DND-41 (cell line): ENCODE measurements at regions not wholly inside any gene's neighbourhood (a gene's known extent, or its start where the extent isn't known, plus 50 kb on each side); places are given as distances from the start of the nearest gene placed in this dataset.

Experiments
- ATAC-seq: fragments of 200-7000 bp; cut with Tn5 transposase; 3 replicates; pipeline ENCODE4 v1.9.1; 2021; ENCODE audit warnings: low read depth; ENCODE audit not compliant: insufficient read depth
- DNase-seq: peaks from one replicate; pipeline ENCODE4 v3.0.0-alpha.2; 2020
- H2AFZ ChIP-seq: 2 replicates; pipeline ENCODE4 v1.6.0; 2012; ENCODE audit warnings: low read depth, low read length
- H3K27ac ChIP-seq: 2 replicates; pipeline ENCODE4 v1.5.1; 2012; ENCODE audit warnings: low read length, inconsistent platforms
- H3K27me3 ChIP-seq: fragments of 200-600 bp; sonication (generic); 2 replicates; pipeline ENCODE4 v1.6.0; 2012; ENCODE audit warnings: low read length, mild to moderate bottlenecking, inconsistent platforms; ENCODE audit not compliant: insufficient read depth, poor library complexity
- H3K36me3 ChIP-seq: 2 replicates; pipeline ENCODE4 v1.5.1; 2012; ENCODE audit warnings: low read length, inconsistent platforms; ENCODE audit not compliant: insufficient read depth
- H3K4me1 ChIP-seq: 2 replicates; pipeline ENCODE4 v1.5.1; 2012; ENCODE audit warnings: mild to moderate bottlenecking, low read length; ENCODE audit not compliant: insufficient read depth
- H3K4me2 ChIP-seq: 2 replicates; pipeline ENCODE4 v1.6.0; 2012; ENCODE audit warnings: mild to moderate bottlenecking, moderate library complexity, low read length, inconsistent platforms; ENCODE audit not compliant: insufficient read depth
- H3K4me3 ChIP-seq, 2 experiments: fragments of 200-600 bp in 1 of 2; shearing (Covaris generic) in 1 of 2; 2 replicates each; pipeline ENCODE4 v1.5.1; 2012 to 2016; ENCODE audit warnings: inconsistent platforms in 2 of 2, low read length in 2 of 2, mild to moderate bottlenecking in 2 of 2, low read depth in 1 of 2, moderate library complexity in 1 of 2
- H3K79me2 ChIP-seq: 2 replicates; pipeline ENCODE4 v1.6.0; 2012; ENCODE audit warnings: low read length, inconsistent platforms; ENCODE audit not compliant: insufficient read depth
- H3K9ac ChIP-seq: 2 replicates; pipeline ENCODE4 v1.6.0; 2012; ENCODE audit warnings: low read depth, mild to moderate bottlenecking, inconsistent platforms, low read length, moderate library complexity
- H3K9me3 ChIP-seq: 2 replicates; pipeline ENCODE4 v1.5.1; 2012; ENCODE audit warnings: low read length, moderate library complexity, mild to moderate bottlenecking, inconsistent platforms; ENCODE audit not compliant: insufficient read depth, severe bottlenecking
- H4K20me1 ChIP-seq: 2 replicates; pipeline ENCODE4 v1.6.0; 2012; ENCODE audit warnings: low read length; ENCODE audit not compliant: insufficient read depth
- EZH2 ChIP-seq: IDR thresholded peaks from 3 replicates; pipeline ENCODE4 v1.6.1; 2012; ENCODE audit warnings: borderline replicate concordance, low read depth, mild to moderate bottlenecking, moderate library complexity, low read length, inconsistent platforms; ENCODE audit not compliant: severe bottlenecking
- TF ChIP-seq, protein P1 (sequence below): IDR thresholded peaks from 2 replicates; pipeline ENCODE4 v1.5.1; 2012; ENCODE audit warnings: borderline replicate concordance, low read length, moderate library complexity, mild to moderate bottlenecking; ENCODE audit not compliant: poor library complexity, severe bottlenecking; ENCODE audit errors: extremely low read depth

DNA sequence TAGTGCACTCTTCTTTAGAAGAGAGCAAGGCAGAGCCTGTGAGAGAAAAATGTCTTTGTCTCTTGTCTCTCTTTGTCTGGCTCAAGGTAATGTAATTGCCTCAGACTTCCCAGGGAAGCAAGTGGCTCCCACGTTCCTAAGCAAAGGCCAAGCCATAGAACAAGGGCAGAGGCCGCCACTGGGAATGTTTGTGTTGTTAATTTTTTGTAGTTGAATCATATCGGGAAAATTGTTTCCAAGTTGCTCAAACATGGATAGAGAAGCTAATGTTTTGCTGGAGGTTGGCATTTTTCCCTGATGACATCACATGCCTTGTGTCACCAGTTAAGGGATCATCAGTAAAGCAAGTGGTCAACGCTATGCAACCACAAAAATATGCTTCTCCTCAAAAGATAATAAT lies 211.5 kb upstream of the FOXA2 start:
- no peak overlapping the region for H3K4me2 ChIP-seq

DNA sequence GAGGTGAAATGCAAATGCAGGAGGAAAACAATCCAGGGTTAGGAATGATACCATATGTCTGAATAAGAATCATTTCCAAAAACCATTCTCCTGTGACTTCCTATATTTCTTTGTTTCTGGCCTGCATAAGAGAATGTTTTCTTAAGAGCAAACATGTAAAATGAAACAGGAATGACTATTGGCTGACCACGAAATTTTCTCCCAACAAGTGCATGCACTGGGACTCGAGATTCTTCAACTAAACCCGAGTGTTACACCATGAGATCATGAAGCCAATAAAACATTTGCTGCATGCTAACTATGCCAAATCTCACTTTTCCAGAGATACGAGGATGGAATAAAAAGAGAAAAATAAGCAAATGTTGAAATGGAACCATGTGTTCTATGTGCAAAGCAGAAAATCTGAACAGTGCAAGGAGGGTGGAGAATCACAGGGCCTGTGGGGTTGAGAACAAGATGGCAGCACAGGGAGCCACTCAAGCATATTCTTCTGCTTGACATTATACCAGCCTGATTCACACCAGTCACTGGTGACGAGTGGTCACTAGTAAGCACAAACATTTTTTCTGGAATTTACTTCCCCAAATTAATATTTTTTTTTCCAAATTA lies 212.2 kb upstream of the FOXA2 start:
- H3K4me2 ChIP-seq, result no peak overlapping the region
- no peaks in the 10 kb centered on the region for H3K4me1 ChIP-seq
- no peak for DNase-seq
- no peaks in the 10 kb centered on the region for H3K36me3 ChIP-seq
- no peaks in the 10 kb centered on the region for H3K9me3 ChIP-seq
- H3K4me3 ChIP-seq, result no peak overlapping the region
- no peaks in the 10 kb centered on the region for H3K79me2 ChIP-seq
- no peak overlapping the region for H2AFZ ChIP-seq
- no peaks in the 10 kb centered on the region for H4K20me1 ChIP-seq
- H3K27ac ChIP-seq, result no peak overlapping the region
- TF ChIP-seq, protein P1, sequence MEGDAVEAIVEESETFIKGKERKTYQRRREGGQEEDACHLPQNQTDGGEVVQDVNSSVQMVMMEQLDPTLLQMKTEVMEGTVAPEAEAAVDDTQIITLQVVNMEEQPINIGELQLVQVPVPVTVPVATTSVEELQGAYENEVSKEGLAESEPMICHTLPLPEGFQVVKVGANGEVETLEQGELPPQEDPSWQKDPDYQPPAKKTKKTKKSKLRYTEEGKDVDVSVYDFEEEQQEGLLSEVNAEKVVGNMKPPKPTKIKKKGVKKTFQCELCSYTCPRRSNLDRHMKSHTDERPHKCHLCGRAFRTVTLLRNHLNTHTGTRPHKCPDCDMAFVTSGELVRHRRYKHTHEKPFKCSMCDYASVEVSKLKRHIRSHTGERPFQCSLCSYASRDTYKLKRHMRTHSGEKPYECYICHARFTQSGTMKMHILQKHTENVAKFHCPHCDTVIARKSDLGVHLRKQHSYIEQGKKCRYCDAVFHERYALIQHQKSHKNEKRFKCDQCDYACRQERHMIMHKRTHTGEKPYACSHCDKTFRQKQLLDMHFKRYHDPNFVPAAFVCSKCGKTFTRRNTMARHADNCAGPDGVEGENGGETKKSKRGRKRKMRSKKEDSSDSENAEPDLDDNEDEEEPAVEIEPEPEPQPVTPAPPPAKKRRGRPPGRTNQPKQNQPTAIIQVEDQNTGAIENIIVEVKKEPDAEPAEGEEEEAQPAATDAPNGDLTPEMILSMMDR, result no peak
- no peak for TF ChIP-seq EZH2
- no peak for ATAC-seq
- H3K27me3 ChIP-seq, result no peaks in the 10 kb centered on the region
- H3K9ac ChIP-seq, result no peak overlapping the region

More for the DNA sequence above, 211.5 kb upstream of the FOXA2 start:
- no peak overlapping the region for H2AFZ ChIP-seq
- no peaks in the 10 kb centered on the region for H3K4me1 ChIP-seq
- TF ChIP-seq EZH2, result no peak
- TF ChIP-seq, protein P1, result no peak
- no peaks in the 10 kb centered on the region for H3K27me3 ChIP-seq
- no peak overlapping the region for H3K4me3 ChIP-seq
- no peak overlapping the region for H3K9ac ChIP-seq
- H3K27ac ChIP-seq, result no peak overlapping the region
- DNase-seq (no peak), ATAC-seq (no peak)
- H3K79me2 ChIP-seq, result no peaks in the 10 kb centered on the region
- no peaks in the 10 kb centered on the region for H4K20me1 ChIP-seq
- H3K36me3 ChIP-seq, result no peaks in the 10 kb centered on the region
- no peaks in the 10 kb centered on the region for H3K9me3 ChIP-seq

DNA sequence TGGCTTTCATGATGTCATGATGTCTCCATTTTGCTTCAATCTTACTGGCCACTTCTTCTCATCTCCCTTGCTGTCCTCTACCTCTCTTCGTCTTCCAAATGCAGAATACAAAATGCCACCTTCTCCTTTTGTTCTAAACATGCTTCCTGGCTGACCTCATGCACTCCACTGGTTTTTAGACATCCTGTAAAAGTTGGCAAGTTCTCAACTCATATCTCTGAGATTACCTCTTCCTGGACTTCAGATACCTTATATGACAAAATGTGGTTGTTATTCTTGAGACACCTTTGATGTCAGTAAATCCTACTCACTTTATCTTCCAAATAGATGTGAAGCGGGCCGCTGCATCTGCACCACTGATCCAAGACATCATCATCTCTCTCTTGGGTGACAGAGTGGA lies 212.7 kb upstream of the FOXA2 start:
- no peak for TF ChIP-seq EZH2
- TF ChIP-seq, protein P1, result no peak
- H2AFZ ChIP-seq, result no peak overlapping the region
- no peak overlapping the region for H3K4me3 ChIP-seq
- H3K27me3 ChIP-seq, result no peaks in the 10 kb centered on the region
- no peak overlapping the region for H3K9ac ChIP-seq
- H3K4me1 ChIP-seq, result no peaks in the 10 kb centered on the region
- H3K79me2 ChIP-seq, result no peaks in the 10 kb centered on the region
- no peak overlapping the region for H3K27ac ChIP-seq
- no peak overlapping the region for H3K4me2 ChIP-seq
- ATAC-seq, result no peak
- no peaks in the 10 kb centered on the region for H3K36me3 ChIP-seq
- DNase-seq, result no peak
- no peaks in the 10 kb centered on the region for H3K9me3 ChIP-seq
- H4K20me1 ChIP-seq, result no peaks in the 10 kb centered on the region

DNA sequence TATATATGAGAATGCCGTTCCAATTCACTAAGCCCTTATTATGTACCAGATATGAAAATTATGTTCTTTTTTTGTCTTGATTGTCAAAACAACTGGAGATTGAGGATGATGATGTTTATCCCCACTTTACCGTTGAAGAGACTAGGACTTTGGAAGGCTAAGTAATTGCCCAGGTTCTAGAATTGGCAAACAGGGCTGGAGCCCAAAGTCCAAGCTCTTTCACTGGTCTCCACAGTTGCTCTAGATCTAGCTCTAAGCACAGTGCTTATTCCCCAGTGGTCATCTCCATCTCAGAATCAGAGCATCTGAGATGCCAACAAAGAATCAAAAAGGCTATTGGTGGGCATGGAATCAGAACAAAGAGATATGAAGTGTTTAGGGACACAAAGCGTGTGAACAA lies 215.3 kb upstream of the FOXA2 start:
- H3K27me3 ChIP-seq, result no peaks in the 10 kb centered on the region
- no peaks in the 10 kb centered on the region for H4K20me1 ChIP-seq
- TF ChIP-seq EZH2, result no peak
- TF ChIP-seq, protein P1, result no peak
- ATAC-seq (no peak), DNase-seq (no peak)
- no peak overlapping the region for H3K4me3 ChIP-seq
- H3K79me2 ChIP-seq, result no peaks in the 10 kb centered on the region
- H2AFZ ChIP-seq, result no peak overlapping the region
- no peak overlapping the region for H3K9ac ChIP-seq
- no peaks in the 10 kb centered on the region for H3K4me1 ChIP-seq
- no peaks in the 10 kb centered on the region for H3K9me3 ChIP-seq
- H3K4me2 ChIP-seq, result no peak overlapping the region
- no peaks in the 10 kb centered on the region for H3K36me3 ChIP-seq
- H3K27ac ChIP-seq, result no peak overlapping the region
